HepG2 (cell line): ENCODE measurements at regions not wholly inside any gene's neighbourhood (a gene's known extent, or its start where the extent isn't known, plus 50 kb on each side); places are given as distances from the start of the nearest gene placed in this dataset.

ENCODE experiments used
- ATAC-seq: fragments of 200-7000 bp; cut with Tn5 transposase; 3 replicates; pipeline ENCODE4 v1.9.1; 2020; ENCODE audit warnings: mild to moderate bottlenecking, moderate library complexity
- BruUV-seq: library from RNA; stranded (reverse); fragments of 400-500 nt; replicated peaks from 2 replicates; lab custom pipeline; 2021; lab: Mats Ljungman, UMichigan
- CTCF ChIA-PET: fragments of 300-600 bp; formaldehyde crosslinking; extraction: SDS; loops from one replicate; lab custom pipeline; 2021; ENCODE audit warnings: low total read pairs, inconsistent platforms, low intra/inter-chr PET ratio; lab: Yijun Ruan, JAX
- POLR2A ChIA-PET: fragments of 350-600 bp; sonication (Branson Sonifier 250); formaldehyde crosslinking; loops from one replicate; lab custom pipeline; 2020; ENCODE audit warnings: antibody characterized with exemption, inconsistent platforms; lab: Yijun Ruan, JAX
- DNase-seq: peaks from one replicate; pipeline ENCODE4 v3.0.0-alpha.2; 2015; ENCODE audit warnings: low spot score
- FAIRE-seq: peaks from 3 replicates; lab custom pipeline; 2011; peaks lifted over from hg19 to GRCh38; lab: Jason Lieb, UNC
- H2AFZ ChIP-seq: one replicate; pipeline ENCODE4 v1.6.1; 2011; ENCODE audit warnings: low read length, inconsistent platforms
- H3K27ac ChIP-seq: fragments of 300-600 bp; 3 replicates; pipeline ENCODE4 v1.8.0; 2011; ENCODE audit warnings: mixed run types, mild to moderate bottlenecking, mixed read lengths, low read length, inconsistent platforms; ENCODE audit not compliant: insufficient read depth; ENCODE audit errors: extremely low read length
- H3K27me3 ChIP-seq, 2 experiments: fragments of 200-600 bp in 1 of 2; 2 replicates in 1 of 2; 3 replicates in 1 of 2; pipeline versions ENCODE4 v1.6.0 to v1.8.0; 2011; ENCODE audit warnings: low read length in 2 of 2, mild to moderate bottlenecking in 2 of 2, moderate library complexity in 2 of 2, inconsistent platforms in 1 of 2; ENCODE audit not compliant: insufficient read depth in 2 of 2, control insufficient read depth in 1 of 2
- H3K36me3 ChIP-seq, 2 experiments: fragments of 200-600 bp in 1 of 2; replicated peaks in 1 of 2; 2 replicates in 1 of 2; 3 replicates in 1 of 2; pipeline versions ENCODE4 v1.5.1 to v1.8.0; 2011; ENCODE audit warnings: low read length in 2 of 2, inconsistent platforms in 1 of 2; ENCODE audit not compliant: insufficient read depth in 2 of 2, control insufficient read depth in 1 of 2
- H3K4me1 ChIP-seq: 2 replicates; pipeline ENCODE4 v1.5.1; 2012; ENCODE audit warnings: low read length, inconsistent platforms; ENCODE audit not compliant: insufficient read depth
- H3K4me2 ChIP-seq: 2 replicates; pipeline ENCODE4 v1.6.0; 2011; ENCODE audit warnings: low read depth, low read length, inconsistent platforms
- H3K4me3 ChIP-seq, 3 experiments: fragments of 200-600 bp in 1 of 3; sonication (generic), shearing (Covaris generic) in 1 of 3; replicated peaks in 1 of 3; 2 replicates each; pipeline ENCODE4 v1.5.1; 2011 to 2016; ENCODE audit warnings: low read length in 3 of 3, inconsistent platforms in 2 of 3, low read depth in 2 of 3, mild to moderate bottlenecking in 2 of 3, control low read depth in 1 of 3, mixed read lengths in 1 of 3; ENCODE audit not compliant: insufficient read depth in 1 of 3
- H3K79me2 ChIP-seq: one replicate; pipeline ENCODE4 v1.6.1; 2011; ENCODE audit warnings: low read length, inconsistent platforms; ENCODE audit not compliant: insufficient read depth
- H3K9ac ChIP-seq: 2 replicates; pipeline ENCODE4 v1.6.0; 2011; ENCODE audit warnings: mild to moderate bottlenecking, low read depth, low read length, inconsistent platforms; ENCODE audit not compliant: insufficient read depth
- H3K9me3 ChIP-seq: 2 replicates; pipeline ENCODE4 v1.5.1; 2012; ENCODE audit warnings: mild to moderate bottlenecking, low read length
- H4K20me1 ChIP-seq: 2 replicates; pipeline ENCODE4 v1.6.0; 2011; ENCODE audit warnings: inconsistent platforms, mild to moderate bottlenecking, low read length, moderate library complexity; ENCODE audit not compliant: insufficient read depth
- CEBPB ChIP-seq: IDR thresholded peaks from 2 replicates; pipeline ENCODE4 v1.6.1; 2011; ENCODE audit warnings: low read depth, low read length, improper control_type of control experiment, borderline replicate concordance
- CHCHD3 ChIP-seq: sonication (generic); formaldehyde crosslinking; IDR thresholded peaks from 2 replicates; pipeline ENCODE4 v1.8.0; 2022; ENCODE audit warnings: mild to moderate bottlenecking, missing genetic modification reagents, moderate library complexity
- DPF2 ChIP-seq: sonication (generic); formaldehyde crosslinking; IDR thresholded peaks from 2 replicates; pipeline ENCODE4 v1.4.0; 2020; ENCODE audit warnings: mild to moderate bottlenecking, low read depth, missing genetic modification reagents, borderline replicate concordance
- EP300 ChIP-seq, 3 experiments: sonication (generic) in 1 of 3; formaldehyde crosslinking in 1 of 3; IDR thresholded peaks; 2 replicates each; pipeline versions ENCODE4 v1.5.1 to v1.6.1; 2011 to 2020; ENCODE audit warnings: low read depth in 2 of 3, low read length in 2 of 3, borderline replicate concordance in 1 of 3, improper control_type of control experiment in 1 of 3, mild to moderate bottlenecking in 1 of 3, missing genetic modification reagents in 1 of 3, moderate library complexity in 1 of 3
- FOXJ3 ChIP-seq: sonication (generic); formaldehyde crosslinking; IDR thresholded peaks from 2 replicates; pipeline ENCODE4 v1.4.0; 2020; ENCODE audit warnings: missing genetic modification reagents, mild to moderate bottlenecking, borderline replicate concordance
- FOXK1 ChIP-seq: sonication (generic); formaldehyde crosslinking; IDR thresholded peaks from 2 replicates; pipeline ENCODE4 v1.4.0; 2020; ENCODE audit warnings: low read depth, missing genetic modification reagents, borderline replicate concordance
- GATA4 ChIP-seq: sonication (generic); IDR thresholded peaks from 2 replicates; pipeline ENCODE4 v1.6.1; 2016; ENCODE audit warnings: antibody characterized with exemption, low read depth, borderline replicate concordance
- GATAD2A ChIP-seq: IDR thresholded peaks from 2 replicates; pipeline ENCODE4 v1.6.1; 2016
- HDAC2 ChIP-seq: sonication (generic); formaldehyde crosslinking; IDR thresholded peaks from 2 replicates; pipeline ENCODE4 v1.4.0; 2020; ENCODE audit warnings: missing genetic modification reagents
- HMG20A ChIP-seq: IDR thresholded peaks from 2 replicates; pipeline ENCODE4 v1.6.1; 2016; ENCODE audit warnings: borderline replicate concordance
- HOXA5 ChIP-seq: sonication (generic); formaldehyde crosslinking; IDR thresholded peaks from 2 replicates; pipeline ENCODE4 v1.4.0; 2020; ENCODE audit warnings: missing genetic modification reagents
- KLF16 ChIP-seq, 2 experiments: sonication (generic) in 1 of 2; formaldehyde crosslinking in 1 of 2; IDR thresholded peaks; 2 replicates each; pipeline versions ENCODE4 v1.6.1 to v1.8.0; 2016 to 2023; ENCODE audit warnings: missing genetic modification reagents in 2 of 2, missing compliant biosample characterization in 1 of 2
- MXI1 ChIP-seq: IDR thresholded peaks from 3 replicates; pipeline ENCODE4 v1.6.1; 2012; ENCODE audit warnings: low read depth, low read length, inconsistent platforms, borderline replicate concordance
- RFX3 ChIP-seq: IDR thresholded peaks from 2 replicates; pipeline ENCODE4 v1.6.1; 2016; ENCODE audit warnings: missing biosample characterization, missing genetic modification reagents
- RXRB ChIP-seq: IDR thresholded peaks from 2 replicates; pipeline ENCODE4 v1.6.1; 2016; ENCODE audit warnings: borderline replicate concordance, missing genetic modification reagents, missing compliant biosample characterization
- SOX13 ChIP-seq, 3 experiments: fragments of 450-650 bp in 1 of 3; sonication (generic) in 1 of 3; formaldehyde crosslinking in 1 of 3; IDR thresholded peaks in 2 of 3; conservative IDR thresholded peaks in 1 of 3; 2 replicates each; pipeline versions ENCODE4 v1.5.0 to v1.6.1; 2016 to 2020; ENCODE audit warnings: antibody characterized with exemption in 1 of 3, mild to moderate bottlenecking in 1 of 3, missing compliant biosample characterization in 1 of 3, missing genetic modification reagents in 1 of 3, moderate library complexity in 1 of 3
- SPEN ChIP-seq: sonication (generic); formaldehyde crosslinking; IDR thresholded peaks from 2 replicates; pipeline ENCODE4 v1.5.1; 2020; ENCODE audit warnings: low read depth, mild to moderate bottlenecking, missing genetic modification reagents
- TSC22D2 ChIP-seq: sonication (generic); formaldehyde crosslinking; IDR thresholded peaks from 2 replicates; pipeline ENCODE4 v1.5.1; 2020; ENCODE audit warnings: missing genetic modification reagents, mild to moderate bottlenecking, borderline replicate concordance
- ZNF331 ChIP-seq: sonication (generic); formaldehyde crosslinking; IDR thresholded peaks from 2 replicates; pipeline ENCODE4 v1.4.0; 2020; ENCODE audit warnings: missing genetic modification reagents
- ZNF737 ChIP-seq: sonication (generic); formaldehyde crosslinking; IDR thresholded peaks from 2 replicates; pipeline ENCODE4 v1.5.0; 2020; ENCODE audit warnings: missing genetic modification reagents, mild to moderate bottlenecking, borderline replicate concordance
- WGBS: methylation state at CpG from one replicate; pipeline ENCODE4 v1.1.6; 2017; ENCODE audit warnings: low lambda C conversion rate; 5-methylcytosine and 5-hydroxymethylcytosine counted together
- in situ Hi-C: cut with HindIII; loops from 2 replicates; pipeline ENCODE4 v1.10.0; 2017; ENCODE audit warnings: low pct_unique_long_range_greater_than_20kb; ENCODE audit not compliant: extremely low pct_ligation_motif_present
- intact Hi-C: fragments of 100-400 bp; cut with micrococcal nuclease; formaldehyde crosslinking; loops from one replicate; pipeline ENCODE4 v1.10.0; 2022; ENCODE audit not compliant: unreplicated experiment
- TF ChIP-seq, protein P1 (sequence below): sonication (generic); formaldehyde crosslinking; IDR thresholded peaks from 2 replicates; pipeline ENCODE4 v1.5.0; 2020; ENCODE audit warnings: missing genetic modification reagents
- TF ChIP-seq, protein P2 (sequence below): sonication (generic); formaldehyde crosslinking; IDR thresholded peaks from 2 replicates; pipeline ENCODE4 v1.8.0; 2022; ENCODE audit warnings: mild to moderate bottlenecking, missing genetic modification reagents, borderline replicate concordance

DNA sequence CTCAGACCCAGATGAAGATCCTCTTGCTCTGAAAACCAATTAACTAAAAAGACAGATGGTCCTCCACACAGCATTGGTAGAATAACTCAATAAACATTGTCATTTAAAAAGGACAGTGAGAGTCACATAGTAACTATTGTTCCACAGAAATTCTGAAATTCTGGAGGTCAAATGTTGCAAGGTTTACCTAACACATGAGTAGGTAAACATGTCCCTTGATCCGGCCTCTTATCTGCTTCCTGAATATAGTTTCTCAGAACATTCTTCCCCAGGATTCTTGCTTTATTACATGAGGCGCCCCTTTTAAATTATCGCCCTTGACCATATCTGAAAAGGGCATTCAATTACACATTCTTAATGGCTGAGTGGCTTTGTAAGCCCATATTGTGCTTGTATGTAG is 270.7 kb downstream of the SEMA3D start:
- Histone ChIP-seq H3K27ac (no peak overlapping the region), H3K4me1 (peaks cover 17% of the 10 kb centered on the region), H2AFZ (no peak overlapping the region), H3K9me3 (peaks cover 18% of the 10 kb centered on the region; the same call in 1 of the 2 replicates), H4K20me1 (no peaks in the 10 kb centered on the region), H3K4me2 (no peak overlapping the region), H3K36me3 (no peaks in the 10 kb centered on the region), H3K79me2 (no peaks in the 10 kb centered on the region), H3K27me3 (no peaks in the 10 kb centered on the region), H3K4me3 (no peak overlapping the region), H3K9ac (no peak overlapping the region)
- intact Hi-C loops = no loop called here
- FAIRE-seq = peak; percentile 26
- ChIA-PET POLR2A (no interaction called here), CTCF (no interaction called here)
- peak; percentile 85 for DNase-seq
- BruUV-seq = no TSS peak
- ATAC-seq = peak; percentile 95
- in situ Hi-C loops = loop anchor here (5.0 kb wide), 1 partner anchor 106 kb away; no protein-coding TSS in a partner anchor
- WGBS = 2% methylated on average over 3 of the region's 3 CpGs
- TF ChIP-seq CHCHD3 (CRISPR knock-in tag) = no peak
- TF ChIP-seq HOXA5 (CRISPR knock-in tag) = 0 out of 2 replicates have a peak, but pooled peaks have one; percentile 50
- TF ChIP-seq ZNF737 (CRISPR knock-in tag) = no peak
- TF ChIP-seq FOXJ3 = peak; percentile 83; the same call in 1 of the 2 replicates
- TF ChIP-seq GATA4 = peak; percentile 56; the same call in 1 of the 2 replicates
- peak in 1 of 2 experiments; percentile 86; a peak in 2 of 4 replicates for TF ChIP-seq EP300 (IDR thresholded peaks at IDR 0.05; ENCODE audit: low read depth in 2 of 2, low read length in 2 of 2)
- peak; percentile 38; the same call in 1 of the 2 replicates for TF ChIP-seq EP300 (CRISPR knock-in tag; IDR thresholded peaks at IDR 0.05; ENCODE audit: borderline replicate concordance)
- TF ChIP-seq CEBPB = peak; percentile 70; the same call in 1 of the 2 replicates
- peak; percentile 72; the same call in 1 of the 2 replicates for TF ChIP-seq DPF2 (CRISPR knock-in tag)
- peak; percentile 89 for TF ChIP-seq SOX13 (IDR thresholded peaks at IDR 0.05)
- peak in 1 of 2 experiments; percentile 99; a peak in 2 of 4 replicates for TF ChIP-seq SOX13 (CRISPR knock-in tag; conservative IDR thresholded peaks at IDR 0.05 in 1 of 2, IDR thresholded peaks at IDR 0.05 in 1 of 2)
- 0 out of 3 replicates have a peak, but pooled peaks have one; percentile 15 for TF ChIP-seq MXI1
- TF ChIP-seq GATAD2A (CRISPR knock-in tag) = peak; percentile 88
- no peak for TF ChIP-seq ZNF331
- TF ChIP-seq FOXK1 (CRISPR knock-in tag) = 0 out of 2 replicates have a peak, but pooled peaks have one; percentile 29
- TF ChIP-seq SPEN (CRISPR knock-in tag) = no peak
- TF ChIP-seq, protein P1, sequence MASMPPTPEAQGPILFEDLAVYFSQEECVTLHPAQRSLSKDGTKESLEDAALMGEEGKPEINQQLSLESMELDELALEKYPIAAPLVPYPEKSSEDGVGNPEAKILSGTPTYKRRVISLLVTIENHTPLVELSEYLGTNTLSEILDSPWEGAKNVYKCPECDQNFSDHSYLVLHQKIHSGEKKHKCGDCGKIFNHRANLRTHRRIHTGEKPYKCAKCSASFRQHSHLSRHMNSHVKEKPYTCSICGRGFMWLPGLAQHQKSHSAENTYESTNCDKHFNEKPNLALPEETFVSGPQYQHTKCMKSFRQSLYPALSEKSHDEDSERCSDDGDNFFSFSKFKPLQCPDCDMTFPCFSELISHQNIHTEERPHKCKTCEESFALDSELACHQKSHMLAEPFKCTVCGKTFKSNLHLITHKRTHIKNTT (CRISPR knock-in tag) = no peak
- no peak for TF ChIP-seq TSC22D2 (CRISPR knock-in tag)
- TF ChIP-seq HDAC2 (CRISPR knock-in tag) = peak; percentile 53; the same call in 1 of the 2 replicates
- peak; percentile 83 for TF ChIP-seq HMG20A (CRISPR knock-in tag)
- TF ChIP-seq RXRB (CRISPR knock-in tag) = peak; percentile 76; the same call in 1 of the 2 replicates
- no peak for TF ChIP-seq RFX3 (CRISPR knock-in tag)
- TF ChIP-seq, protein P2, sequence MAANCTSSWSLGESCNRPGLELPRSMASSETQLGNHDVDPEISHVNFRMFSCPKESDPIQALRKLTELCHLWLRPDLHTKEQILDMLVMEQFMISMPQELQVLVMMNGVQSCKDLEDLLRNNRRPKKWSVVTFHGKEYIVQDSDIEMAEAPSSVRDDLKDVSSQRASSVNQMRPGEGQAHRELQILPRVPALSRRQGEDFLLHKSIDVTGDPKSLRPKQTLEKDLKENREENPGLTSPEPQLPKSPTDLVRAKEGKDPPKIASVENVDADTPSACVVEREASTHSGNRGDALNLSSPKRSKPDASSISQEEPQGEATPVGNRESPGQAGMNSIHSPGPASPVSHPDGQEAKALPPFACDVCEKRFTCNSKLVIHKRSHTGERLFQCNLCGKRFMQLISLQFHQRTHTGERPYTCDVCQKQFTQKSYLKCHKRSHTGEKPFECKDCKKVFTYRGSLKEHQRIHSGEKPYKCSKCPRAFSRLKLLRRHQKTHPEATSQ = no peak; the same call in 1 of the 2 replicates
- TF ChIP-seq KLF16 (CRISPR knock-in tag; IDR thresholded peaks at IDR 0.05) = peak in 1 of 2 experiments; percentile 61; a peak in 1 of 4 replicates
